ENCODE measurements at regions not wholly inside any gene's neighbourhood (a gene's known extent, or its start where the extent isn't known, plus 50 kb on each side); places are given as distances from the start of the nearest gene placed in this dataset.

DNA sequence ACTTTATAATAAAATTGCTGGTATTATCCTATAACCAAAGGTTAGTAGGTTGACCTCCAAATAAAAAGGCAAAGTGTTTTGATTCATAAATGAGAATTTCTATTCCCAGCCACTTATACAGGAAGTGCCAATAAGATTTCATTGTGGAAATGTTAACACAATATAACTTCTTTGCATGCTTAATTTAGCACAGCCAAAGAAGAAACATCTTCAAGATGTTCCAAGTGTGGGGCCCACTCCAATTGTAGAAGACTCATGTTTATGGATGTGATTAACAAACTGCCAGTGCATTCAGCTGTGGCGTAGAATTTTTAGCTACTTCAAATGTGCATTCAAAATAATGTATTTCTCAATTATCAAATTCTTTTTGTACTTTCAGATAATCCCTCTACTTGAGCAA, 402.3 kb downstream of the DEPDC1B start:
- TF ChIP-seq POLR2A (IDR thresholded peaks at IDR 0.05): no peak
- TF ChIP-seq, protein P1, sequence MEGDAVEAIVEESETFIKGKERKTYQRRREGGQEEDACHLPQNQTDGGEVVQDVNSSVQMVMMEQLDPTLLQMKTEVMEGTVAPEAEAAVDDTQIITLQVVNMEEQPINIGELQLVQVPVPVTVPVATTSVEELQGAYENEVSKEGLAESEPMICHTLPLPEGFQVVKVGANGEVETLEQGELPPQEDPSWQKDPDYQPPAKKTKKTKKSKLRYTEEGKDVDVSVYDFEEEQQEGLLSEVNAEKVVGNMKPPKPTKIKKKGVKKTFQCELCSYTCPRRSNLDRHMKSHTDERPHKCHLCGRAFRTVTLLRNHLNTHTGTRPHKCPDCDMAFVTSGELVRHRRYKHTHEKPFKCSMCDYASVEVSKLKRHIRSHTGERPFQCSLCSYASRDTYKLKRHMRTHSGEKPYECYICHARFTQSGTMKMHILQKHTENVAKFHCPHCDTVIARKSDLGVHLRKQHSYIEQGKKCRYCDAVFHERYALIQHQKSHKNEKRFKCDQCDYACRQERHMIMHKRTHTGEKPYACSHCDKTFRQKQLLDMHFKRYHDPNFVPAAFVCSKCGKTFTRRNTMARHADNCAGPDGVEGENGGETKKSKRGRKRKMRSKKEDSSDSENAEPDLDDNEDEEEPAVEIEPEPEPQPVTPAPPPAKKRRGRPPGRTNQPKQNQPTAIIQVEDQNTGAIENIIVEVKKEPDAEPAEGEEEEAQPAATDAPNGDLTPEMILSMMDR (IDR thresholded peaks at IDR 0.05): no peak
